Hematopoietic multipotent progenitor cell (in vitro differentiated cells): ENCODE measurements at regions not wholly inside any gene's neighbourhood (a gene's known extent, or its start where the extent isn't known, plus 50 kb on each side); places are given as distances from the start of the nearest gene placed in this dataset.

ENCODE experiments used
- DNase-seq, 3 donors: peaks; one replicate each; pipeline ENCODE4 v3.0.0-alpha.2; 2011 to 2015; ENCODE audit warnings: low read depth in 2 of 3, low spot score in 2 of 3

DNA sequence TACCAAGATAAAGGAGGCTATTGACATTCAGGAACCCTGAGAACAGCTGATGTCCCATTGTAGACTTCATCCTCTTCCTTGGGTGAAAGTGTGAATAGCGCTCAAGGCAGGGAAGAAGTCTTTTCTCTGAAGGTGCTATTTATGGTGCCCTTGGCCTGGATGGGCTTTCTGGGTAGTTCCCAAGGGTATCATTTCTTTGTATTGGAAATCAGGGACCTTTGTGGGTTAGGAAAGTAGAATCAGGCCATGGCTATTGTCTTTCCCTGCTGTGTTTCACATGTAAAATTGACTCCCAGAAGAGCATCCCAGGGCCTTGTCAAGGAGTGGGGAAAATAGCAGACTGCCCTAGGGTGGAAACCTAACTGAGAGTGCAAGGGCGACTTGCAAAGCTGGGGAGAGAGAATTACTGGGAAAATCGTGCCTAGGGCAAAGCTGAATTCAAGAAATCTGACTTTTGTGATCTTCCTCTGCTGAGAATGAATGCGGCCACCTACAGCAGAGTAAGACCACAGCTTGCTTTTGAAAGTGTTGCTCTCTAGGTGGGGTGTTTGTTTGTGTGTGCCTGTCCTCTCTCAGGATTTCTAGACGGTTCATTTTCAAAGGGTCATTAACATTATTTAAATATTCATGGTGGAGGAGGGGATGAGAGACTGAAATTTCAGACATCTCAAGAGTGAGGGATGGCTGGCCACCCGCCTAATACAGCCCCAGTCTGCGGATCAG lies 160.6 kb downstream of the C9orf152 start:
- DNase-seq, result no peak

GRCh38 chr9:110047955-110048402 lies 160.0 kb downstream of the C9orf152 start:
- no peak for DNase-seq

GRCh38 chr9:110048403-110048975 lies 159.5 kb downstream of the C9orf152 start:
- peak; percentile 52 to 82 (median 79) for DNase-seq

DNA sequence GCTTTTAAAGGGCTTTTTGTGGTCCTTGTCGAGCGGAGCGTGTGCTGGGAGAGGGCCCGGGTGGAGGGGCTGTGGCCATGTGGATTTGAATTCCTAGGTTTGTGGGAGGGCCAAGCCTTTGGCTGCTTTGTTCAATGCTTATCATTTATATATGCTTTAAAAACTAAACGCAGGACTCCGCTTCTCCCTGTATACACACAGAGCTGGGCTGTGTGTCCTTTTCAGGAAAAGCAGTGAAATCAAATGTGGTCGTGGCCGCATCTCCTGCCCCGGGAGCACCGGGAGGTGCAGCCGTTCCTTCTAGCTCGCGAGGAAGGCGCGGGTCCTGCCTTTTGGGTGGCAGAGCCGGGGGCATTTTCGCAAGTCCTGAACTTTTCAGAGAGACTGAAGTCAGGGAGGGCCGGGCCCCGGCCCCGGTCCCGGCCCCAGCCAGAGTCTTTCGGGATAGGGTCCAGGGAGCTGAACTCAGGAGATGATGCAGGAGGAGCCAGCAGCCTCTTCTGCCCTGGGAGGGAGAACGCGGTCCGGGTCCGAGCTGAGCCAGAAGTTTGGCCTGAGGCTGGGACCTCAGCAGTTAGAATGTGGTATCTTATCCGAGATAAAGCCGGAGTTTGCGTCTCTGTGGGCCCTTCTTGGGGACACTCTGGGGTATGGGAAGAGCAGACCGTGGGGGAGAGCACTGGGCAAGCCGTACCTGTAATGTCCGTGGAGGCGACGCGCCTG lies 158.8 kb downstream of the C9orf152 start:
- peak in 1 of 3 donors; percentile 19 for DNase-seq

DNA sequence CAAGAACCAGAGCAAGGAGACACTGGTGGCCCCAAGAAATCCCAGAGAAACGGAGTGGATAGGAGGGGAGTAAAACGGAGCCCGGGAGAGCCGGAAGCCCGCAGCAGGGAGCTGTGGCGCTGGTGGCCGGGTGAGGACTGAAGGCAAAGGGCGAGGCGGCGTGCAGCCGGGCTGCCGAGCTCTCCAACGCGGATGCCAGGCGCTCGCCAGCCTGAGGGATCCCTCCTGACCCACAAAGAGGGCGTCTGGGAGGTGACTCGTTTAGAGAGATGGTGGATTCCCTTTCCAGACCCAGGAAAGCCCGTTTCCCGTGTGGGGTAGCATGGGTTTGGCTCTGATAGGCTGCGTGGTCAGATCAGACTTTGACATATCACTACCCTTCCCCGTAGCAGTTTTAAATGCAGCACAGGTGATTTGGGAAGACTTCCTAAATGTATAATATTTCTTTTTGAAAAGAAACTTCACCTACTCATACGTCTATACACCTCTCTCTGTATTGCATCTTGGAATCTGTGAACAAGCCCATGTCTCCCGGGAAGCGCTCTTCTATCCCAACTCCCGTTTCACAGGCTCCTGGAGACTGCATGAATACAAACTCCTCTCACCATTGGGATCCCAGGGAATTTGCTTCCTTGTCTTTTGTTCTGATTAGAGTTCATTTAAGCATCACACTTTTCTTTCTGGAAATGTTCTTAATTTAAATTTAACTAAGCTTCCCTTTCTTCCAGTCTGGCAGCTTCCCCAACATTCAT lies 158.1 kb downstream of the C9orf152 start:
- DNase-seq, result no peak

DNA sequence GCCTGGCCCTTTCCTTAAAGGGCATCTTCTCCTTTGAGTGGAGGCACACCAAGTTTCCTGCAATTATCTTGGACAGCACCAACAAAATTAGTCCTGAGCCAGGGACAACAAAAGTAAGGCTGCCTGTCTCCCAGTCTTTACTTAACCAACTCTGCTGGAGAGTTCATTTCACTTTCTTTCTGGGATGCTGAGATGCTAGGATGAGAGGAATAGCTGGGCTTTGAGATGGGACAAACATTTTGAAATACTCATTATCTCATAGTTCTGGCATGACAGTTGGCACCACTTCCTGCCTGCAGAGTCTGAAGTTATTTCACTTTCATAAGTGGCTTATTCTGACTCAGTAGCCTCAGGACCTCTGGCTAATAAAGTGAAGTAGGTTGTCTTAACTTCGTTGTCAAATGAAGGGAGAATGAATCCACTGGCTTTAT lies 157.0 kb downstream of the C9orf152 start:
- peak in 1 of 3 donors; percentile 61 for DNase-seq

- DNase-seq, result no peak
Measured at GRCh38 chr9:110056062-110056461, 151.9 kb downstream of the C9orf152 start.

GRCh38 chr9:110058304-110058953 lies 149.5 kb downstream of the C9orf152 start:
- peak in 1 of 3 donors; percentile 63 for DNase-seq

DNA sequence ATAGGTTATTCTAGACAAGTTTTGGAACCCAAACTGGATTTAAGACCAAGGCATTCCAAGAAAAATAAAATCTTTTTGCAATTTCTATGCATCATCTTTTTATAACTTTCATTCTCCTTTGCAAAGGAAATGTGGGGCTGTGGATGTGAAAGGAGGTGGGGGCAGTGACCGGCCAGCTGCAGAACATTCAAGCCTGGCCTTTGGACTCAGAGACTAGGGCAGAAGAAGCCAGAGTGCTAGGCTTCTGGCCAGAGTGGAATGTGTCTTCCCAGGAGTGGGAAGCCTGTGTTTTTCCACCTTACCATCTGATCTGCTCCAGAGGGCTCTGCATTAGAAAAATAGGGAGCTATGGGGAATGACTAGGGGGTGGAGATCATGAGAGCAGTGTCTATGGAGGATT lies 148.5 kb downstream of the C9orf152 start:
- no peak for DNase-seq

DNA sequence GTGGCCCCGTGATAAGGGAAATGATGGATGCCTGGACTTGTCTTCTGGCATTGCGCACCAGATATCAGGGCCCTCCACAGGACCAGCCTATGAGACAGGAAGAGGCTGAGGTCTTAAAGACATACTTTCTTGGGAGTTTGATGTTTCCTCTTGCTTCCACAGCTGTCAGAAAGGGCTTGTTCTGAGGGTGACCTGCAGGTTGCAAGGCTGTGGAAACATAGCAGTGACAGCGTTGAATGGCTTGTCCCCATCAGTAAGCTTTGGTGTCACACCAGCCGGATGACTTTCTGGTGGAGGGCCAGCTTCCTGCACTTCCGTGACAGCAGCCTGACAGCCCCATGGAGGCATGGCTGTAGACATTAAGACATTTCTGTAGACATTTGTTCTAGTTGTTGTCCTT lies 143.2 kb downstream of the C9orf152 start:
- peak in 1 of 3 donors; percentile 11 for DNase-seq

- DNase-seq, result peak in 1 of 3 donors; percentile 18
Measured at GRCh38 chr9:110065532-110065931, 142.4 kb downstream of the C9orf152 start.

DNA sequence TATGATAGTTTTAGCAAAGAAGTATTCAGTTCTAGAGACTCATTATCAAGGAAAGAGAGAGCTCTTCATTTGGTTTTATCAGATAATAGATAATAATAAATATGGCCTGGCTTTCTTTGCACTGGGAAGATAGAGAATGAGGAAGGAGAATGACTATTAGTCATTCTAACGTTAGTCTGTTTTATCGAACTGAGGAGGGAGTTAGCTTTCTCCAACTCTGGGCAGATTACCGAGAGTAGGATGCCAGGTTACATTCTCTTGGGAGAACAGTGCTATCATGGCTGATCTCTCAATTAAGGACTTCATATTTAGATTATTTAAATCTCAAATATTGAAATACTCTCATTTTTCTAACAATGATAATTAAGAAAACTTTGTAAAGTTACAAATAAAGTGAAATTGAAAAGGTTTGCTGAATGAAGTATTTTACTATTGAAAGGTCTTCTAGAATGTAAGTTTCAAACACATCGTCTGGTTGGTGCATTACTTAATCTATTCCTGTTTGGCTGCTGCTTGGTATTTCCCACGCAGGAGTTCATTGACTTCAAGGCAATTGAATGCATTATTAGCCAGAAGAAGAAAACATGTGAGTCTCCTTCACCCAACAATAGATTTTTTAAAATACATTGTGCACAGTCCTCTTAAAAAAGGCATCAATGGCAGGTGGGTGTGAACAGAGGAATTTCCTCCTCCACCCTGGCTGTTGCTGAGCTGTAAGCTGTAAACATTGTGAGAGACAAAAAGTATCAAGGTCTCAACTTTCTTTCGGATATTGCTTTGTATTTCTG lies 140.8 kb downstream of the C9orf152 start:
- DNase-seq, result no peak

GRCh38 chr9:110068212-110068611 lies 139.7 kb downstream of the C9orf152 start:
- no peak for DNase-seq

DNA sequence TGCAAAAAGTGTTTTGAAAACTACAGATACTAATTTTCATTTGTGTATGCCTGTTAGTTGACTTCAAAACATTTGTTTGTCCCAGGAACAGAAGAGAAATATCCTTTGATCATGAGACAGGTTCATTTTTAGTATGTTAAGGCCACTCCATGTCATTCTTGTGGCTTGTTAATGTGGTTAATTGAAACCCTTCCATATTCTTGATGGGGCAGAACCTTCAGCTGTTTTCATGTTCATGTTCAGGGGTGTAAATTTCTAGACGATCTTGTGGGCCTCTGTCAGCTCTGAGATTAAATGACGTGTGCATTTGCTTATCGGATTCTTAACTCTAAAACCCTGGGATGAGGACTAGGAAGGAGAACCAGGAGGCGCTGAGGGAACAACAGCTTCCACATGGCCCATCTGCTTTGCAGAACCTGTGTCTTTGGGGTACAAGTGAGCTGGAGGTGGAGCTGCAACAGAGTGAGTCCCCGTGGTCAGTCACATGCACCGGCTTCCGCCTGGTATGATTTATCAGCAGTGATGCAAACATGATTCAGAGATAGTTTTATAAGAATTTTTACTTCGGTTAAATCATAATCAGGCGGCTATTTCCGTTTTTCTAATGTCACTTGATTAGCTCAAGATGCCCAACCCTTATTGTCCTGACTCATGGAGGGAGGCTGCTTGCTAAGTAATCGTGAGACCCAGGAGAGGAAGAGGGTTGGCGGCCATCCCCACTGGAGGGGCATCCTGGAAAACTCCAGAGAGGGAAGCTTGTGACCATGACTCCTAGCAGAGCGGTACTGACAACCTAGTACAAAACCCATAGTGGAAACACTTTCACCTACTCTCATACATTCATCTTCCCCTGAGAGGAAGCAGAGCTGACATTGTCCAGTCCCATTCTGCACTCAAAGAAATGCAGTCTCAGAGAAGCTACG lies 138.4 kb downstream of the C9orf152 start:
- no peak for DNase-seq

DNA sequence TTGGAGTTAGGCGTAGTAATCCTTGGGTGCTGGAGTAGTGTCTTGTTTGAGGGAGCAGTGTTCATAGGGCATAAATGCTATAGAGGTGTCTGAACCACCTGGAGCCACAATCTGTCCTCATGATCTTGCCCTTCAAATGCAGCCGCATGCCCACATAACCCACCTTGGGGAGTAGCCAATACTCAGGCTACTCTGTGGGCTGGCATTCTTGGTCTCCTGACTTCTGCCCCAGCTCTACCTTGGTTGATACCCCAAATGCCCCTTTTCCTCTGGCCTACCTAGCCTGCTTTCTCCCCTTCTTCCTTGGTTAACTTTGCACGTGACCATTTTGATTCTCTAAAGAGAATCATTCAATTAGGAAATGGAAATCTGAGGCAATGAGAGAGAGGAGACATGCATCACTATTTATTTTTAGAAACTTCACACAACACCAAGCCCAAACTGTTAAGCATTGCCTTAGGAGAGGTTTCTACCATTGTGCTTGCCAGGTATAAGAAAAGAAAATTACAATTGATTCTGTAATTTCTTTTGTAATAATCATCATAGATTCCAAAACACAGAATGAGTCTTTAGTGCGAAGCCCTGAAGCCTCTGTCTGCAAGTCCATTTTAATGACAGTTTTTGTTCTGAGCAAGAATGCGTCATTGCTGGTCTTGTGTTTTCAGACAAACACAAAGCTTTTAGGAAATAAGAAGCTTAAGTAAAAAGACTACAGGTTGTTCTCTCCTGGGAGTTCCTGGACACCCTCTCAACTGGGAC lies 135.2 kb downstream of the C9orf152 start:
- DNase-seq, result no peak

GRCh38 chr9:110073356-110073905 lies 134.5 kb downstream of the C9orf152 start:
- no peak for DNase-seq

DNA sequence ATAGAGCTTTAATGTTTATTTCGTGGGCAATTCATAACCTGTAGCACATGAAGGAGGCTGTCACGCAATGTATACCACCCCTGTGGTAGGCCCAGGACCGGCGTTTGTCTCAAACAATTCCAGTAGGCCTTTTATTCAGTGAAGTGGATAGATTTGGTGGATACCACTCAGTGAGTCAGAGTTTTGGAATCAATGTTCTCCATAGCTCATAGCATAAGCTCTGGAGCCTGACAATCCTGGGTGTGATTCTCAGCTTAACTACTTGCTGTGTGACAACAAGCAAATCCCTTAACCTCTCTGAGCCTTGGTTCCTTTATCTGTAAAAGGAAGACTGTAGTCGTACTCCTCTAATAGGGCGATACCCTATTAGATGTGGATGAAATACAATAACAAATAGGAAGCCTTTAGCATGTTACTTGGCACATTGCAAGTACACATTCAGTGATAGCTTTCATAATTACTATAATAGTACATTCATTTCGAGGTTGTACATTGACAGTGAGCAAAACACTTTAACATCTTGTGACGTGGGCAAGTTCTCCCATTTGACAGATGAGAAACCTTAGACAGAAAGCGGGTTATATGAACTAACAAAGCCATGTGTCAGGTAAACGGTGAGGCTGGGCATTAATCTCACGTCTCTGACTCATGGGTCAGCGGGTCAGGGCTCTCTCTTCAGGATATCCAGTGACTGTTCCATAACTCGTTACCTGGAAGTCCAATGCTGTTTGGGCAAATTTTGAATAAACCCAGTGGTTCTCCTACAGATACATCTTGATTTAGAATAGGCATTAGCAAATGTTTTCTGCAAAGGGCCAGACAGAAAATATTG lies 130.8 kb downstream of the C9orf152 start:
- DNase-seq, result no peak
